IPS-20b (cell line): ENCODE measurements at regions not wholly inside any gene's neighbourhood (a gene's known extent, or its start where the extent isn't known, plus 50 kb on each side); places are given as distances from the start of the nearest gene placed in this dataset.

Source experiments
- H3K27ac ChIP-seq: one replicate; pipeline ENCODE4 v1.5.1; 2013; ENCODE audit warnings: low read length
- H3K27me3 ChIP-seq: 2 replicates; pipeline ENCODE4 v1.6.1; 2013; ENCODE audit warnings: mild to moderate bottlenecking, low read length, inconsistent platforms; ENCODE audit not compliant: insufficient read depth
- H3K36me3 ChIP-seq: 2 replicates; pipeline ENCODE4 v1.6.1; 2013; ENCODE audit warnings: low read depth, mild to moderate bottlenecking, inconsistent platforms, low read length, moderate library complexity; ENCODE audit not compliant: insufficient read depth
- H3K4me1 ChIP-seq: 2 replicates; pipeline ENCODE4 v1.6.1; 2013; ENCODE audit warnings: mild to moderate bottlenecking, control low read depth, inconsistent platforms, low read length, moderate library complexity; ENCODE audit not compliant: insufficient read depth
- H3K4me3 ChIP-seq: 2 replicates; pipeline ENCODE4 v1.5.1; 2013; ENCODE audit warnings: mild to moderate bottlenecking, low read length, inconsistent platforms
- H3K9ac ChIP-seq: 2 replicates; pipeline ENCODE4 v1.6.1; 2013; ENCODE audit warnings: low read depth, mild to moderate bottlenecking, inconsistent platforms, low read length, moderate library complexity
- H3K9me3 ChIP-seq: 2 replicates; pipeline ENCODE4 v1.6.1; 2013; ENCODE audit warnings: mild to moderate bottlenecking, low read depth, low read length, inconsistent platforms; ENCODE audit not compliant: insufficient read depth

- no peaks in the 10 kb centered on the region for H3K9me3 ChIP-seq
- no peaks in the 10 kb centered on the region for H3K27me3 ChIP-seq
Measured at GRCh38 chr17:53571342-53571741, 251.4 kb upstream of the KIF2B start.

GRCh38 chr17:53570731-53571130 lies 252.0 kb upstream of the KIF2B start:
- no peaks in the 10 kb centered on the region for H3K36me3 ChIP-seq
- no peak overlapping the region for H3K27ac ChIP-seq
- no peak overlapping the region for H3K4me3 ChIP-seq

More at GRCh38 chr17:53571342-53571741, 251.4 kb upstream of the KIF2B start:
- Histone ChIP-seq H3K4me3 (no peak overlapping the region), H3K9ac (no peak overlapping the region), H3K27ac (no peak overlapping the region), H3K4me1 (no peaks in the 10 kb centered on the region), H3K36me3 (no peaks in the 10 kb centered on the region)

GRCh38 chr17:53560953-53561352 lies 261.8 kb upstream of the KIF2B start:
- no peak overlapping the region for H3K9ac ChIP-seq
- H3K4me1 ChIP-seq: no peaks in the 10 kb centered on the region
- H3K4me3 ChIP-seq: no peak overlapping the region
- H3K27ac ChIP-seq: no peak overlapping the region
- H3K27me3 ChIP-seq: no peaks in the 10 kb centered on the region
- no peaks in the 10 kb centered on the region for H3K36me3 ChIP-seq
- no peaks in the 10 kb centered on the region for H3K9me3 ChIP-seq

More at GRCh38 chr17:53570731-53571130, 252.0 kb upstream of the KIF2B start:
- Histone ChIP-seq H3K9ac (no peak overlapping the region), H3K27me3 (no peaks in the 10 kb centered on the region), H3K4me1 (no peaks in the 10 kb centered on the region), H3K9me3 (no peaks in the 10 kb centered on the region)

- Histone ChIP-seq H3K27ac (no peak overlapping the region), H3K27me3 (no peaks in the 10 kb centered on the region), H3K9me3 (no peaks in the 10 kb centered on the region), H3K36me3 (no peaks in the 10 kb centered on the region), H3K9ac (no peak overlapping the region), H3K4me3 (no peak overlapping the region), H3K4me1 (no peaks in the 10 kb centered on the region)
Measured at GRCh38 chr17:53548252-53548651, 274.5 kb upstream of the KIF2B start.

GRCh38 chr17:53543472-53543871 lies 279.3 kb upstream of the KIF2B start:
- H3K9ac ChIP-seq: no peak overlapping the region
- no peak overlapping the region for H3K4me3 ChIP-seq
- H3K9me3 ChIP-seq: no peaks in the 10 kb centered on the region
- H3K4me1 ChIP-seq: no peaks in the 10 kb centered on the region
- H3K27me3 ChIP-seq: no peaks in the 10 kb centered on the region
- no peaks in the 10 kb centered on the region for H3K36me3 ChIP-seq
- H3K27ac ChIP-seq: no peak overlapping the region

GRCh38 chr17:53538129-53538617 lies 284.6 kb upstream of the KIF2B start:
- no peaks in the 10 kb centered on the region for H3K36me3 ChIP-seq
- H3K27me3 ChIP-seq: no peaks in the 10 kb centered on the region
- no peak overlapping the region for H3K9ac ChIP-seq
- H3K9me3 ChIP-seq: no peaks in the 10 kb centered on the region
- no peak overlapping the region for H3K27ac ChIP-seq
- H3K4me1 ChIP-seq: no peaks in the 10 kb centered on the region
- H3K4me3 ChIP-seq: no peak overlapping the region

GRCh38 chr17:53527473-53527872 lies 295.3 kb upstream of the KIF2B start:
- H3K4me1 ChIP-seq: no peaks in the 10 kb centered on the region
- no peaks in the 10 kb centered on the region for H3K36me3 ChIP-seq
- no peaks in the 10 kb centered on the region for H3K9me3 ChIP-seq
- no peaks in the 10 kb centered on the region for H3K27me3 ChIP-seq
- H3K4me3 ChIP-seq: no peak overlapping the region
- no peak overlapping the region for H3K27ac ChIP-seq
- H3K9ac ChIP-seq: no peak overlapping the region

GRCh38 chr17:53525590-53525989 lies 297.1 kb upstream of the KIF2B start:
- no peak overlapping the region for H3K27ac ChIP-seq
- no peaks in the 10 kb centered on the region for H3K9me3 ChIP-seq

GRCh38 chr17:53516636-53517035 lies 306.1 kb upstream of the KIF2B start:
- H3K27me3 ChIP-seq: no peaks in the 10 kb centered on the region
- peaks cover 2% of the 10 kb centered on the region; the same call in 1 of the 2 replicates for H3K4me1 ChIP-seq
- H3K4me3 ChIP-seq: no peak overlapping the region
- H3K36me3 ChIP-seq: no peaks in the 10 kb centered on the region
- H3K9me3 ChIP-seq: no peaks in the 10 kb centered on the region; the same call in none of the 2 replicates
- no peak overlapping the region for H3K9ac ChIP-seq
- no peak overlapping the region for H3K27ac ChIP-seq

More at GRCh38 chr17:53525590-53525989, 297.1 kb upstream of the KIF2B start:
- H3K9ac ChIP-seq: no peak overlapping the region
- H3K36me3 ChIP-seq: no peaks in the 10 kb centered on the region
- H3K4me1 ChIP-seq: no peaks in the 10 kb centered on the region
- H3K27me3 ChIP-seq: no peaks in the 10 kb centered on the region
- no peak overlapping the region for H3K4me3 ChIP-seq

GRCh38 chr17:53499277-53499676 lies 323.4 kb upstream of the KIF2B start:
- no peaks in the 10 kb centered on the region for H3K36me3 ChIP-seq

GRCh38 chr17:53496356-53496755 lies 326.4 kb upstream of the KIF2B start:
- Histone ChIP-seq H3K9ac (no peak overlapping the region), H3K4me1 (no peaks in the 10 kb centered on the region), H3K27ac (no peak overlapping the region), H3K27me3 (no peaks in the 10 kb centered on the region), H3K9me3 (no peaks in the 10 kb centered on the region), H3K36me3 (no peaks in the 10 kb centered on the region), H3K4me3 (no peak overlapping the region)

More at GRCh38 chr17:53499277-53499676, 323.4 kb upstream of the KIF2B start:
- no peaks in the 10 kb centered on the region for H3K9me3 ChIP-seq
- H3K9ac ChIP-seq: no peak overlapping the region
- H3K27me3 ChIP-seq: no peaks in the 10 kb centered on the region
- no peaks in the 10 kb centered on the region for H3K4me1 ChIP-seq
- no peak overlapping the region for H3K4me3 ChIP-seq
- H3K27ac ChIP-seq: no peak overlapping the region

- H3K27ac ChIP-seq: no peak overlapping the region
- H3K36me3 ChIP-seq: no peaks in the 10 kb centered on the region
- H3K9me3 ChIP-seq: no peaks in the 10 kb centered on the region
- no peaks in the 10 kb centered on the region for H3K4me1 ChIP-seq
- H3K4me3 ChIP-seq: no peak overlapping the region
- no peak overlapping the region for H3K9ac ChIP-seq
- no peaks in the 10 kb centered on the region for H3K27me3 ChIP-seq
Measured at GRCh38 chr17:53492532-53492931, 330.2 kb upstream of the KIF2B start.
